ENCODE measurements at regions not wholly inside any gene's neighbourhood (a gene's known extent, or its start where the extent isn't known, plus 50 kb on each side); places are given as distances from the start of the nearest gene placed in this dataset.

- 0 out of 4 replicates have a peak, but pooled peaks of 1 of the 2 experiments have one; percentile 47 for TF ChIP-seq KDM4B (IDR thresholded peaks at IDR 0.05; ENCODE audit: borderline replicate concordance in 2 of 2, low read depth in 1 of 2)
- TF ChIP-seq MEIS2 (IDR thresholded peaks at IDR 0.05; ENCODE audit: partially characterized antibody): peak; percentile 53
- TF ChIP-seq STAT5A (IDR thresholded peaks at IDR 0.05; ENCODE audit: borderline replicate concordance, low read length): no peak
- peak; percentile 45; the same call in 1 of the 2 replicates for TF ChIP-seq NR2C2 (CRISPR knock-in tag; IDR thresholded peaks at IDR 0.05)
- peak; percentile 37; the same call in 1 of the 2 replicates for TF ChIP-seq NR2C2 (tag; IDR thresholded peaks at IDR 0.05)
- peak; percentile 84 for TF ChIP-seq ZBTB33 (CRISPR knock-in tag; IDR thresholded peaks at IDR 0.05)
- TF ChIP-seq FOSL1 (tag; conservative IDR thresholded peaks at IDR 0.05): peak; percentile 97
- TF ChIP-seq CBX1 (IDR thresholded peaks at IDR 0.05; ENCODE audit: low read depth): 0 out of 2 replicates have a peak, but pooled peaks have one; percentile 64
- TF ChIP-seq MAX (CRISPR knock-in tag; IDR thresholded peaks at IDR 0.05): peak; percentile 96
- TF ChIP-seq ZBTB49 (CRISPR knock-in tag; IDR thresholded peaks at IDR 0.05; ENCODE audit: borderline replicate concordance): 0 out of 2 replicates have a peak, but pooled peaks have one; percentile 32
- TF ChIP-seq CUX1 (CRISPR knock-in tag; IDR thresholded peaks at IDR 0.05): 0 out of 2 replicates have a peak, but pooled peaks have one; percentile 17
- no peak for TF ChIP-seq NFIC (IDR thresholded peaks at IDR 0.05)
- TF ChIP-seq HMGN3 (IDR thresholded peaks at IDR 0.05; ENCODE audit: borderline replicate concordance, extremely low read depth, insufficient read length, low read depth, low read length): no peak
- TF ChIP-seq MAFF (IDR thresholded peaks at IDR 0.05; ENCODE audit: low read length): no peak
- peak; percentile 59; the same call in 1 of the 2 replicates for TF ChIP-seq GABPB1 (CRISPR knock-in tag; IDR thresholded peaks at IDR 0.05)
- TF ChIP-seq ZBTB8A (IDR thresholded peaks at IDR 0.05; ENCODE audit: partially characterized antibody): no peak
- TF ChIP-seq TRIM24 (IDR thresholded peaks at IDR 0.05): peak in 1 of 2 experiments; percentile 57; a peak in 1 of 4 replicates
These were observed 162.6 kb upstream of the IRF2BP2 start (continued) for GRCh38 chr1:234772345-234773147.

Data from K562 (cell line).